CMK (cell line): ENCODE measurements at regions not wholly inside any gene's neighbourhood (a gene's known extent, or its start where the extent isn't known, plus 50 kb on each side); places are given as distances from the start of the nearest gene placed in this dataset.
"Not testable (repeated sequence)": the region's sequence is repeated elsewhere in the genome, so short reads cannot be mapped to it uniquely, and the experiment has no call there.

Source experiments
- DNase-seq: peaks from one replicate; pipeline ENCODE4 v3.0.0-alpha.2; 2010; ENCODE audit warnings: low read depth

DNA sequence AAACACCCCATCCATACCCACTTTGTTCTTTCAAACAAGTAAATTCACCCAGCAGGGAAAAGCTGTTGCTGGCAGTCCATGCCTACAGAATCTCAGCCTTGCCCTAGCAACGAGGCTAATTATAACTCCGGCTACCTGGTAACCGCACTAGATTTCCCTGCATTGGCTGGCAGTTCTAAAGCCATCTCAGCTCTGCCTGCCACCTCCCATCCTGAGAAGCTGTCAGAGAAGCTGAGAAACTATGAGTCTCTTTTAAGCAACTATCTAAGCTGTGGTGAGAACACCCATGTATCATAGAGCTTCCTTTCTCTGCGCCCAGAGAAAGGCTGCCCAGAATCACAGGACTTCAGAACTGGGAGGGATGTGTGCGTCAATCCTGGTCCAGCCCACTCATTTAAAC lies 126.5 kb upstream of the NBPF9 start:
- DNase-seq, result not testable (repeated sequence)

DNA sequence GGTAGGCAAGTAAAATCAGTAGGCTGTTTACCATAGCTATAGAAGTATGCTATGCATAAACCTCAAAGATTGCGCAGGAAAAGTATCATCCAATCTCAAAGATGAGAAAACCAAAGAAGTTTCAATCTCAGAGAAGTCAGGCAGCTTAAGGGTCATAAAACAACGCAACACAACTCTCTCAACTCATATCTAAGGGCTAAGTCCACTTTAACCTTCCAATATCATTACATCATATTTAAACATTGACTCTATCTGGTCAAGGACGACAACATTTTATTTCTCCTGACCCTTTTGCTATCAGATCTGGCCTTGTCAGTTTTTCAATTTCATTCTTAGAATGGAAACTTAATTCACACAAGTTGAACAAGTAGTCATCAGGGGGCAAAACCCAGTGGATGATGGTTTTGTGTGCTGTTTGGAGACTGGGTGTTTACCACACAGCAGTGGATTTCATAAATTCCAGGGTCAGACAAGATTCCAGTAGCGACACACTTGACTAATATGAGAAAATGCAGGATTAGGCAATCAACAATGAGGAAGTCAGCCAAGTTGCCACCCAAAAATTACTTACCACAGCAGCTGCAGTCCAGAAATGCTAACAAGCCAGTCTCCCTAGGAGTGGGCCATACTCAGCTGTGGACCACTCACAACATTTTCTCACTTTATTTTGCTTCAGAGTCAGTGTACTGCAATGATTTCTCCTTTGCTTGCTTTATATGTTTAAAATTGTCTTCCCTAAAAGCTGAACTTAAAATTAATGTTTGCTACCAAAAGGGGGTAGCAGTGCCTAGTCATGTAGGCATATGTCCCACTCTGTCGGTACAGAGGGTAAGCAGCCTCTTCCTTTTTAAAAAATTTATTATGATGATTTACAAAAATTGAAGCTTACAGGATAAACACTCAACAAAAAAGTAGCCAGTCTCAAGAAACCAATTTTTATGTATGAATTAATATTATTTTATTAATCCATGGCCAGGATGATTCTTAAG lies 131.9 kb upstream of the NBPF9 start:
- DNase-seq, result not testable (repeated sequence)

DNA sequence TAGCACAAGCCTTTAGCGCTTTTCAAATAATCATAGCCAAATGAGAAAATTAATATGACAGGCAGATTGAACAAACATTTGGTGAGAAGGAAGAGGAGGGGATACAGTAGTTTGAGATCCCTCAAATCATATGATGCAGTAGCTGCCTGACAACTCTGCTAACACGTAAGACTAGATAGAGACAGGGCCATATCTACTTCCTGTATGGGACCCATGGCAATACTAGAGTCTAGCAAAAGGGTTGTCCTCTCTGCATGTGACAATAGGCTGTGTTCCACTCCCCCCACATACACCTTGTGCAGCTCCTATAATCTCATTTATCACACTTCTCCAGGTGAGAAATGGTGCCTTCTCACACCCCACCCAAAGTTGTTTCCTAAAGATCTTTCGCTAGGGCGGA lies 134.2 kb upstream of the NBPF9 start:
- DNase-seq, result not testable (repeated sequence)

DNA sequence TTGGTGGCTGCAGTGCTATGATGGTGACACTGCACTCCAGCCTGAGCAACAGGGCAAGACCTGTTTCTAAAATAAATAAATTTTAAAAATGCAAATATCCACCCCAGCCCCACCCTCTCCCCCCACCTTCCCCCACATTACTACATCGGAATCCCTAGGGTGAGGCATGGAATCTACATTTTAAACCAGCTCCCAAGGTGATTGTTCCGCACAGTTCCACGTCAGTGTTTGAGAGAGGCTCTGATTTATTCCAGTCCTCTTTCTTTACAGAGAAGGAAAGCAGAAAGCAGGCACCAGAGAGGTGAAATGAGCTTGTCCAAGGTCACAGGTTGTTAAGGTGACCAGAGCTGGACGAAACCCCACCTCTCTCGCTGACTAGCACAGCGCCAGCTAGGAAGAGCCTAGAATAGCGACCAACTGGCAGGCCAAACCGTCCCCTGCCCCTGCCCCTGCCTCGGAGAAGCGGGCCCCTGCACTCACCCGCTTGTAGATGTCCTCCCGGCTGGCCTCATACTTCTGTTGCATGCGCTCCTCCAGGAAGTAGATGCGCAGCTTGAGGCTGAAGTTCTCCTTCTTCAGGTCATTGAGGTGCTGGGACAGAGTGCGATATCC lies 136.7 kb upstream of the NBPF9 start:
- DNase-seq, result not testable (repeated sequence)

DNA sequence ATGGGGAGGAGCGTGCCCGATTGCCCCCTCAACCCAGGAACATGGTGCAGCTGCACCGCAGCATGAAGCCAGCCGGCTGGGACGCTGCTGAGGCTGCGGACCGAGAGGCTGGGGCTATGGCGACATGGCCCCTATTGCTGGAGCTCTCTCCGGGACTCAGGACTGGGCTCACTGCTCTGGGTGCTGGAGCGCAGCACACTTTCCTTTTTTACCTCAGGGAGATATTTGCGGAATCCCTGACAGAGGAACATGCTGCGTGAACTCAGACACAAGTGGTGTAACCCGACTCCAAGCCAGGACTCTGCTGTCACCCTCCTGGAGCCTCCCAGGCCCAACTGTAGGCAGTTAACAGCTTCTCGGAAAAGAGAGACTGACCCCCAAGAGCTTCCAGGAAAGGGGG lies 137.2 kb upstream of the NBPF9 start:
- not testable (repeated sequence) for DNase-seq

DNA sequence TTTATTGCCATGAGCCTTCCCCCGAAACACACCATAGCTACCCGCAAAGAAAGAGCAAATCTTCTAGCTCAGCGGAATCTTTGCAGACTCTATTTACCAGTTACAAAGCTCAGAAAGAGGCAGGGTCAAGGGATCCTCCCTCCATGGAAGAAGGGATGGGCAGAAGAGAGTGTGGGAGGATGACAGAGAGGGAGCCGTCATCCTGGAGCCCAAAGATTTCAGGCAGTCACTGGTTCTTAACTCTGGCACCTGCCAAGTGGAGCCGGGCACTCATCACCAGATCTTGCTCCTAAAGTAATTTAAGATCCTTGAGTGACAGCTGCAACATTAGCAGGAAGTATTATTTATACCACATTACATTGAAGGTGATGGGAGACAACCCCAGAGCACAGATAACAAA lies 137.9 kb upstream of the NBPF9 start:
- not testable (repeated sequence) for DNase-seq

DNA sequence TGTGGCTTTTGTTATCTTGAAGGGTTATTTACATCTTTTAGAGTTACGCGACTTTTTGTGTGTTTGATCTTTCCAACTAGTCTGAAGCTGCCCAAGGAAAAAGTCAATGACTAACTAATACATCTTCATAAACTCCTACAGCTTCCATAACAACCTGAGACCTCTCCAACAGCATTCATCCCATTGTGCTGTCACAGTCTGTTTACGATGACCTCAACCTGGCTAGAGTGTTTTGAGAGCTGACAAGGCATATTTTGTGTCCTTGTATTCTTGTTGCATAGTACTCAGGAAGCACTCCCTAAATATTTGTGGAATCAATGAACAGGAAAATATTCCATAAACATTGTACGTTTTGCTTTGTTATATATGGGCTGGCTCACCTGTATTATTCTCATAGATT lies 140.2 kb upstream of the NBPF9 start:
- not testable (repeated sequence) for DNase-seq

DNA sequence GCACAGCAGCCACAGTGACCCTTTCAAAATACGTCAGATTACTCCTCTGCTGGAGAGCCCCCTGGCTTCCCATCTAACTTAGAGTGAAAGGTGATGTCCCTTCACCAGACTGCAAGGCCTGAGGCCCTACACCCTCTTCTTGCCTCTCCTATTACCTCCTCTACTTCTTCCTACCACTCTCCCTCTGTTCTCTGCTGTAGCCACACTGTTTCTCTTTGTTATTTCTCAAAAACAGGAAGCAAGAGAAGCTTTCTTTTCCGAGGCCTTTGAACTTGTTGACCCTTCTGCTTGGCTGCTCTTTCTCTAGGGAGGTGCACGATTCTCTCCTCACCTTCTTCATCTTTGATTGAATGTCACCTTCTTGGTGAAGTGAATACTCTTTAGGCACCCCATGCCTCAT lies 141.3 kb upstream of the NBPF9 start:
- not testable (repeated sequence) for DNase-seq

DNA sequence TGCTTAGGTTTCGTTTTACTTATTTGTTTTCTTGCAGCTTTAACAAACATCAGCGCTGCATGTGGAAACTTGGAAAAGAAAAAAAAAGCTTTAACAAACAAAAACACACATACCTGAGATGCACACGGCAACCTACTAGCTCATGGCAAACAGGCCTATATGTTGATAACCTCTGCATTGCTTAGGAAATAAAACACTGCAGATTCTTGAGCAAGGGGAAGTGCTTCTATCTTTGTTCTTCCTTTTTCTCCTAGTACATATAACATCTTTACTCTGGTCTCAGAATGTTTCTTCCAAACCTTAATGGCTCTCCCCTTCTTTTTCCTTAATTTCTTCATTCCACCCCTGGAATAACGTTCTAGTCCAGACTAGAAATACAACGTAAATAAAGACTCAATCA lies 142.9 kb upstream of the NBPF9 start:
- DNase-seq, result not testable (repeated sequence)

DNA sequence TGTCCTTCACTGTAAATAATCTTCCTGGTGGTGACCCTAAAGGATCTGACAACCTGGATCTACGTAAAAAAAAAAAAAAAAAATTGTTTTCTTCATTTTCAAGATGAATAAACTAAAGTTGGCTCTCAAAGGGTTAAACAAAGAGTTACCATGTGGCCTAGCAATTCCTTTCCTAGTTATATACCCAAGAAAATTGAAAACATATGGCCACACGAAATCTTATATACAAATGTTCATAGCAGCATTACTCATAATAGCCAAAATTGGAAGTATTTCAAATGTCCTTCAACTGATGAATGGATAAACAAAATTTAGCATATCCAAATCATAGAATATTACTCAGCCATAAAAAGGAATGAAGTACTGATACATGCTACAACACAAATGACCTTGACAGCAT lies 145.3 kb upstream of the NBPF9 start:
- DNase-seq, result not testable (repeated sequence)

DNA sequence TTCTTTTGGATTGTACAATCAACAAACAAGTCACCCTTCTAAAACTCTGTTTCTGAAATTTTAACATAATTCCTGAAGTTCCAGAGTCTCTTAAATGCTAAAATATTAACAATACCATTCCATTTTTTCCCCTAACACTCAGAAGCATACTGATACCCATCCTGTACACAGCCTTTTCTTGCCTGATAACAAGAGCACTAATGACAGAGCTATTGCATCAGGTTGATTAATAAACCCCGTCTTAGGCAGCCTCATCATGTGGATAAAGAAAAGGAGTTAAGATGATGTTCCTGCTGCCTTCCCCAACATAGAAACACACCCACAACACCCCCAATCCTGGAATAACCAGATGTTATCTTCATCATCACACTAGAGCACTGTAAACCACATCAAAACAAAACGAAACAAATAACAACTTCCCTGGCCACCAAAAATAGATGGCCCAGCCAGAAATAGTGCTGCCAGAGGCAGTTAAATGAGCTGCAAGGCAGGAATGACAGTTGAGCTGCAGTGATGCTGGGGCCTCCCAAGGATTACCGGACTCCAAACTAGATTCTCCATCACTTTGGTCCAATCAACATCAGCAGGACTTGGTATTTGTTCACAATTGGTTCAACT lies 146.6 kb upstream of the NBPF9 start:
- DNase-seq, result not testable (repeated sequence)

DNA sequence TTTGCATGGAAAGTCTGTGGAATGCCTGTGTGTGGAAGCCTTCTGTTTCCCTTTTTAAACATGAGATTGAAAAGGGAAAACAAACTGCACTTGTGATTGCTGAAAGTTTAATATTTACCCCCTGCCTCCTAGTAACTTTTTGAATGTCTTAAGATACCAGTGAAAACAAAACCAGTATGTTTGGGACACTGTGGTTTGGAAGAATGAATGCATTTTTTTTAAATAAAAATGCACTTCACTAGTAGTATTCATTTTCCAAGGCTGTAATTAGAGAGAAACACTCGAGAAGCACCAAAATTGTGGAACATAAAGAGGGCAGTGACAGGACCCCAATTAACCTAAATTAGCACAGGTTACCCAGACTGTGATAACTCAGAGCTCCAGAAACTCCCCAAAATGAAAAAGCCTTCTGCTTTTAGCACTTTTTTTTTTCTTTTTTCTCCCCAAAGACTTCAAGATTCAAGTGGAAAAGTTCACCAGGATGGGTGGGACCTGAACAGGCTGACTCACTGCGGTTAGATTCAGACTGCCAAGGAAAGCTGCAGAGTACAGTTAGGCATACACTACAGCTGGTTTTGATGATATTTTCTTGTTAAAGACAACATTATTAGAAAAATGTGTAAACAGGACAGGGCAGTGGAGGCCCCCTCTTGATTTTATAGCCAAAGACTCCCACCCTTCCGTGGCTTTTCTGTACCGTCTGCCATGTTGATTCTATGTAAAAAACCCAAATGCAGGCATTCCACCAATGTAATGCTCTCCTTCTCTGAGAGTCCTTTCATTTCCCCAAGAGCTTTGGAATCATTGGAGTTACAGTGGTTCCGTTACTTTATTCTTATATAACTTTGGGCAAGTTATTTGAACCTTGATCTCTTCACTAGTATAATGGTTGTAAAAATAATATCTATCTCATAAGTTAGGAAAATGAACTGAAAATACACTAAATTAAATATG lies 151.8 kb upstream of the NBPF9 start:
- not testable (repeated sequence) for DNase-seq

DNA sequence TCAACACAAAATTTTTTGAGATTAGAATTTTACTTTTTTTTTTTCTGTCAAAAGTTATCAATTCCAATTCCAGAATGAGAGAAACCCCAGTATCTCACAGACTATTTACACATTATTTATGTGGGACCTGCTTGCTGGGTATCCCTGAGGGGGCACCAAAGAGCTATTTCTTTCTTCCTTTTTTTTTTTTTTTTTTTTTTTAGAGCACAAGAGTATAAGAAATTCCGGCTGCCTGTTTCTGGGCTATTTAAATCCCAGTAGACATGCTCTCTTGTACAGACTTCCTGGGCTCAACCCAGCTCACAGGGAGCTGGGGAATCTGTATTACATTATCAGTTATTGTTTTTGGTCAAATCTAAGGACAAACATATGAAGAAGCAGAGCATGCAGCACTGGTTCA lies 156.9 kb upstream of the NBPF9 start:
- not testable (repeated sequence) for DNase-seq

DNA sequence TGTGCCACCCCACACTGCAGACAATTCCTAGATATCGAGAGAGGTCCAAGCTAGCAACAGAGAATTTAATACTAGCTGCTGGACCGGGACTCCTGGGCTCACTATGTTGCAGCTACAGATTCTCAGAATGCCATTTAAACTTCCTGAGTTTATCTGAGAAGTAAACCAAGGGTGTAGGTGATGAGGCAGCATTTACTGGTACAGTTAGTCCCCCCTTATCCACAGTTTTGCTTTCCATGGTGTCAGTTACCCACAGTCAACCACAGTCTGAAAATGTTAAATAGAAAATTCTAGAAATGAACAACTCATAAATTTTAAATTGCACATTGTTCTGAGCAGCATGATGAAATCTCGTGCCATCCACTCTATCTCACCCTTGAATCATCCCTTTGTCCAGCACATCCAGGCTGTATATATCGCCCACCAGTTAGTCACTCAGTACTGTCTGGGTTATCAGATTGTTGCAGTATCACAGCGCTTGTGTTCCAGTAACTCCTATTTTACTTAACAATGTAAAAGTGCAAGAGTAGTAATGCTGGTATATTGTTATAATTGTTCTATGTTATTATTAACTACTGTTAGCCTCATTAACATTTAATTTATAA lies 157.5 kb upstream of the NBPF9 start:
- DNase-seq, result not testable (repeated sequence)

DNA sequence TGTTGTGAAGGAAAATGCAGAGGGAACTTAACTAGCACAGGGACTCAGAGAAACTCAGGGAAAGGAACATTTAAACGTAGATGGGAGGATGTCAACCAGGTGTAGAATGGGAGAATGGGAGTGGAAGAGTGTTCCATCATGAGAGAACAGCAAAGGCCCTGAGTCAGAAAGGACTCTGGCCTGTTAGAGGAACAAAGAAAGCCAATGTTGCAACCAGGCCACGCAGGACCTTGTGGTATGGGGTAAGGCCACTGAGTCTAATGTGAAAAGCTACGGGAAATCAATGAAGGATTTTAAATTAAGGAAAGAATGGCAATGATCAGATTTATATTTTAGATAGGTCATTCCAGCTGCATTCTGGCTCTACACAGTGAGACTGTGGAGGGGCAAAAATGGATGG lies 163.9 kb upstream of the NBPF9 start:
- not testable (repeated sequence) for DNase-seq

DNA sequence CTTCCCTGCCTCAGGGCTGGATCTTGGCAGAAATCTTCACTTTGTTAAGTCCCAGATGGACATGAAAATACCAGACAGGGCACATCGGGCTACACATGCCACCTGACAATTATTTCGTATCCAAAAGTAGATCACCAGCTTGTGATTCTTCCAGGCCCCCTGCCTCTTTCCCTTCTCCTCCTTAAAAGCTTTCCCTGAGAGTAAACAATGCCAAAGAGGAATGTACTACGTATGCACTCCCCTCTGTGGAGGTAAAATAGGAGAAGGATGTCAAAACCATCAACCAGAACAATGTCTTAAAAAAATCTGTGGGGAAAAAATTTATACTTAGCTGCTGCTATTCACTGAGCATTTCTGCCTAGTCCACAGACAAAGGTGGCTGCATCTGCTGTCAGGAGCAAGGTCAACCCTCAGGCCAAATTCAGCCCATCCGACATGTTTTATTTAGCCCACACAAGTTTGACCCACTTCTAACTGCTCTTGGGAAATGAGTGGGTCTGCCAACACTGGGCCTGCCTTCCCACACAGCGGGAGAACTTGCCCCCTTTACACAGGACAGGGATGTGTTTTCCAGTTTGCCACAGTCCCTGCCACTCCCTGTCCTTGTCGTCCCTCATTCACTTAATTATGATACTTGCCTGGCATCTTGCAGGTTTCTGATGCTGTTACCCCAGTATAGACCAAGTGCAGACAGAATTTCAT lies 165.8 kb upstream of the NBPF9 start:
- DNase-seq, result not testable (repeated sequence)

DNA sequence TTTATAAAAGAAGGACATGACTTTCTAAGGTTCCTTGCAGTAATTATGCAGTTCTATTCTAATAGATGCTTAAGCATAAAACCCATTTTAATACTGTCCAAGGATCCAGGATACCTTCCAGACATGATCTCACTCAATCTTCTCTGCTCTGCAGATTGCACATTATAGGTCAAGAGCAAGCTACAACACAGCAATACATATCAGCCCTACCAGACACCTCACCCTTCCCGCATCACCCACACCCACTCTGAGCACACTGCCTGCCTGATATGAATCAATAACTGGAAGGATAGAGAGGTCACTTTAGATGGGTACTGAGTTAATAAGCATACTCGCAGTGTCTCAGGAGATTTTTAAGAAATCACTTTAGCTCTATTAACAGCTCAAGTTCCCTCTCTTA lies 166.5 kb upstream of the NBPF9 start:
- not testable (repeated sequence) for DNase-seq

DNA sequence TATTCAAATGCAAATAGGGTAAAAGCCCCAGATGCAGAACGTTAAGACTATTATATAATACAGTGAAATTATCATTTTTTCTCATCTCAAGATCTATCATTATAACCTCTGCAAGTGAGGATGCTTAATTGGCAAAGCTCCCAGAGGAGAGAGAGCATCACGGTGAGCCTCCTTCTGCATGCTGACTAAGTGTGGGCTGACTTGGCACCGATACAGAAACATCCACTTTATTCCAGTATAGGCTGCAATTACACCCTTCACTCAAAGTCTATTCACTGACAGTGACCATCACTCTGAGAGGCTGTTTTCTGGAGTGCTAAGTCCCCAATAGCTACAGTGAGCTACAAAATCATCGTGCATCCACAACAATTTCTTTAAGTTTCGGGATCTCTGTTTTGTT lies 171.1 kb upstream of the NBPF9 start:
- not testable (repeated sequence) for DNase-seq

DNA sequence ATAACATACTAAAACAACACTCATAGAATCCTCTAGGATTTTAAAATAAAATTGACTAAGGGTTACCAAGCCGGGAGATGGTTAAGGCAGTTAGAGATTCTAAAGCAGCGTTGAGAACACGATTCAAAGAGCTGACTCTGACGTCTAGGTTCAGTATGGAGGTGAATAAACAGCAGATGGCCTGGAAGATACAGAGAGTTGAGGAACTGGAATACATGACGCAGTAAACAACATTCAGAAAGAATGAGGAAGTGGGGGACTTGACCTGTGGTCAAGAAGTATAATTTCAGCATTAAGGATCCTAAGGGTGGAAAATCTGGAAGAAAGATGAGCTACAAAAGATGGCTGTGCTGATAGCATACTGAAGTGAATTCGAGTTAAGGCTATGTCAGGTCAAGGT lies 172.5 kb upstream of the NBPF9 start:
- not testable (repeated sequence) for DNase-seq

DNA sequence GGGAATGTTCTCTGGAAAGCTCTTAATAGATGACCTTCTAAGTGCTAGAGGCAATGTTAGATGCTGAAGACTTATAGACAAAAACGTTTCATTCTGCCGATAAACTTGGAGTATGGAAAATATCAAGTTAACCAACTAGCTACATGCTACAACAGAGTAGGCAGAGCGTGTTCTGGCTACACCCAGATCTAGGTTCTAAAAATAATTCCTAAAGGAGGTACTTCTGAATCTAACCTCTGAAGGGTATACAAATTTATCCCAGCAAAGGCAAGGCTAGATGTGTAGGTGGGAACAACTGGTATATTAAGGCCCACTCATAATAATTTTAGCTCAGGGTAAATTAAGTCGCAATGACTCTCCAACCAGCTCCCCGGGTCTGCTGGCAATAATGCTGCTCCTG lies 173.1 kb upstream of the NBPF9 start:
- DNase-seq, result not testable (repeated sequence)
